Stimulated activated CD4-positive, alpha-beta T cell treated with anti-CD3 and anti-CD28 coated beads, Interleukin-2, amount 100 ng/mL, for 24 hours (primary cell): ENCODE measurements at regions not wholly inside any gene's neighbourhood (a gene's known extent, or its start where the extent isn't known, plus 50 kb on each side); places are given as distances from the start of the nearest gene placed in this dataset.

Source experiments
- DNase-seq, 2 donors: peaks; one replicate each; pipeline ENCODE4 v3.0.0-alpha.2; 2020

GRCh38 chr6:165944002-165944466 is 223.6 kb downstream of the TBXT start:
- DNase-seq, result no peak

GRCh38 chr6:165941786-165942185 is 225.9 kb downstream of the TBXT start:
- DNase-seq, result no peak

GRCh38 chr6:165941249-165941775 is 226.3 kb downstream of the TBXT start:
- DNase-seq, result no peak

GRCh38 chr6:165940366-165940765 is 227.3 kb downstream of the TBXT start:
- DNase-seq, result no peak

GRCh38 chr6:165939601-165940290 is 227.9 kb downstream of the TBXT start:
- no peak for DNase-seq

- DNase-seq, result no peak
Measured at GRCh38 chr6:165939047-165939446, 228.6 kb downstream of the TBXT start.

- no peak for DNase-seq
Measured at GRCh38 chr6:165937564-165938358, 229.9 kb downstream of the TBXT start.

- DNase-seq, result no peak
Measured at GRCh38 chr6:165936660-165937059, 231.0 kb downstream of the TBXT start.

GRCh38 chr6:165936096-165936495 is 231.6 kb downstream of the TBXT start:
- DNase-seq, result no peak

- no peak for DNase-seq
Measured at GRCh38 chr6:165931675-165932074, 236.0 kb downstream of the TBXT start.

- no peak for DNase-seq
Measured at GRCh38 chr6:165930668-165931214, 236.9 kb downstream of the TBXT start.

- DNase-seq, result no peak
Measured at GRCh38 chr6:165929607-165930006, 238.0 kb downstream of the TBXT start.

GRCh38 chr6:165926378-165926777 is 241.3 kb downstream of the TBXT start:
- no peak for DNase-seq

GRCh38 chr6:165925474-165926156 is 242.0 kb downstream of the TBXT start:
- no peak for DNase-seq

GRCh38 chr6:165922309-165922794 is 245.3 kb downstream of the TBXT start:
- DNase-seq, result no peak

GRCh38 chr6:165920896-165921671 is 246.6 kb downstream of the TBXT start:
- no peak for DNase-seq

GRCh38 chr6:165917576-165917975 is 250.1 kb downstream of the TBXT start:
- DNase-seq, result no peak

- DNase-seq, result no peak
Measured at GRCh38 chr6:165915022-165915770, 252.2 kb upstream of the PDE10A start.

GRCh38 chr6:165913676-165914570 is 250.9 kb upstream of the PDE10A start:
- DNase-seq, result no peak
